ENCODE measurements at regions not wholly inside any gene's neighbourhood (a gene's known extent, or its start where the extent isn't known, plus 50 kb on each side); places are given as distances from the start of the nearest gene placed in this dataset.

GRCh38 chr16:54722210-54722676, 208.4 kb upstream of the IRX5 start:
- TF ChIP-seq CTCF (IDR thresholded peaks at IDR 0.05), result no peak
- no peak for TF ChIP-seq POLR2A (IDR thresholded peaks at IDR 0.05)
